Right lung (tissue), 2 donors: ENCODE measurements at regions not wholly inside any gene's neighbourhood (a gene's known extent, or its start where the extent isn't known, plus 50 kb on each side); places are given as distances from the start of the nearest gene placed in this dataset.

Source experiments
- DNase-seq, 2 donors: peaks; one replicate each; pipeline ENCODE4 v3.0.0-alpha.2; 2013

DNA sequence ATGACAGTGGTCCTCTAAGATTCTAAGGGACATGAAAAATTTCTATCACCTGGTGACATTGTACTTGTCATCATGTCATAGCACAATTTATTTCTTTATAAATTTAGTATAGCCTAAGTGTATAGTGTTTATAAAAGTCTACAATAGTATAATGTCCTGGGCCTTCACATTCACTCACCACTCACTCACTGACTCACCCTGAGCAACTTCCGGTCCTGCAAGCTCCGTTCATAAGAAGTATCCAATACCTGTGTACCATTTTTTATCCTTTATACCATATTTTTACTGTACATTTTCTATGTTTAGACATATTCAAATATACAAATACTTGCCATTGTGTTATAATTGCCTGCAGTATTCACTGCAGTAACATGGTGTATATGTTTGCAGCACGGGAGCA, 72.8 kb upstream of the DSEL start:
- no peak for DNase-seq

DNA sequence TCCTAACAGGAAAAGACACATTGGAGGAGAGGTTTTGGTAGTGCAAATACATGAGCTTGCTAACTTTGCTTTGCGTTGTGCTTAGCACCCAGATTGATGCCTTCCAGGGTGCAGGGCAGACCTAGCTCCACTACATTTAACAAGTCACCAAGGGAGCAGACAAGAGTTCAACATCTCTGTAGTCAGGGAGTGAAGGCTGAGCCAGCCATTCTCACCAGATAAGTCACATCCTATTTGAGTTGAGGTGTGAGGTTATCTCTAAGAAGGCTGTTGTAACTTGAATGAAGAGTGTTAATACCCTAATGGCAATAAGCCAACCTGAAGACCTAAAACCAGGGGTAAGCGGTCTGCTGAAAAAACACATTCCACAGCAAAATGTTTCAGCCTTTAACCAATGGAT, 69.6 kb upstream of the DSEL start:
- DNase-seq, result no peak

DNA sequence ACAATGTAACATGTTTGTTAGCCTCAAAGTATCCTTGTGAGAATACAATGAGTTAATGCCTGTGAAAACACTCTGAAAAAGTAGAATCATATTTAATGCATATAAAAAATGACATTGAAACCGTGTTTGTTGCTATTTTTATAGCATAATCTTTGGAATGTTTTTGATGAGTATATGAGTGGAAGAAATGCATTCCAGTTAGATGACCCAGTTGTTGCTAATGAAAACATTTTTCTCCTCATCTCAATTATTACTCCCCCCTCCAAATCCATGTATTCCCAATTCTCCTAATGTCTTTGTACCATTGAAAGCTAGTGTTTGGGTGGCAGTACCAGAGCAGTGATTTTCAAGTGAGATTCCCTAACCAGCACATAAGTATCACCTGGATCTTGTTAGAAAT, 67.1 kb upstream of the DSEL start:
- DNase-seq, result no peak

DNA sequence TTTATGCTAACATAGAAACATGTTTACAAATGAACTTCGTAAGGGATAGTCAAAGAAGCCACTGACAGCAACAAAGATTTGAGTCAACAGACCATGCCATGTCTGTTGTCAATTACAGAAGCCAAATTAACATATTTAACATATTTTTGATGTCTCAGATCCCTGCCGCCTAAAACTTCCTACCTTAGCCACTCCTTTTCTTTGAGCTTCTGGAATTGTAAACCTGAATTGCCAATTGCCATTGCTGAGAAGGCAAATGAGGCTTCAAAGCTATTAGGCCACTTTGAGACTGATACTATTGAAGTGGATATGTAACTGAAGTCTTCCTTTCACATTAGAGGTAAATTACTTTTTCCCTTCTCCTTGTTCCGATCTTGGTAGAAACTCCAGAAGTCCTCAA, 66.0 kb upstream of the DSEL start:
- DNase-seq, result no peak

DNA sequence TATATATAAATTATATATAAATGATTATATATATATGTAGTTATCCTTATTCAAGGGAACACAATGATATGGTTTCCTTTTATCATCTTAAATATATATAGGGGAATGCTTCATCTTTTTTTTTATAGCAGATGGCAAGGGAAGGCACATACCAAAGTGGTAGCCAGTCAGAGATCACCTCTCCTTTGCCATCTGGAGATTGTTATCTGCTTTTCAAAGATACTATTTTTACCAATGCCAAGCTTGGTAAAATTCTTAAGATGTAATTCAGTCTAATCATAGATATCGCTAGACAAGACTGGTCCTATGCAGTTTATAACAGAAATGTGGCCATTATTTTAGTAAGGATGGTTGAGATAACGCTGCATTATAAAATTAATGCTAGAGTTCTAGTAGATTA, 64.7 kb upstream of the DSEL start:
- no peak for DNase-seq

DNA sequence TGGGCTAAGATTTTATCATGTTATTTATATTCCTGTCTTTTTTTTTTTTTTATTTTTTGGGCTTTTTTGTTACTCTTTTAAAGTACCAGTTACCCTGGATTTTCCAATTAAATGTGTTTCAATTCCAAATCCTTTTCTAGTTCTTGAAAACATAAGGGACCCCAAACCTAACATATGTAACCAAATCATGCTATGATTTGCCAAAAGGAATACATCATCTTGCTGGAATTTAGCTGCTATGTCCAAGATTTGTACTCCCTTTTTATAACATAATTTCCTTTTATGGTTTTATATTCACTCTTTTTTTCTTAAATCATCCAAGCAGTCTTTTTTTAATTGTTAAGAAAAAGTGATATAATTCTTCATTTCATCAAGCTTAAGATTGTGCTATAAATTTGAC, 60.9 kb upstream of the DSEL start:
- DNase-seq, result no peak

DNA sequence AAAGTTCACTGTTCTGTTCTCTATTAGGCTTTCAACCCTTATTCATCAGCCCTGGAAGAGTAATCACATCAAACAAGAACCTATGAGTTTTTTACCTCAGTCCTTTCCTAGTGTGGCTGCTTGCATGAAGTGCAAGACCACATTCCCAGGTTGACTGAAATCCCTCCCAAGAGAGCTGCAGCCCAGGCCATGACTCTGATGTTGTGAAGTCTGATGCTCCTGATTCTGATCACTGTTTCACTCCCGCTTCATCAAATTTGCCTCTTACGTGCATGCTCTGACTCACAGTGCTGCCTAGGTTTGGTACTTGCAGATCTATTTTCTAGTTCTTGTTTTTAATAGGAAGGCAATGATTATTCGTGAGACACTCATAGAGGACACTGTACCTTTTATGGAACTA, 58.2 kb upstream of the DSEL start:
- DNase-seq, result no peak

DNA sequence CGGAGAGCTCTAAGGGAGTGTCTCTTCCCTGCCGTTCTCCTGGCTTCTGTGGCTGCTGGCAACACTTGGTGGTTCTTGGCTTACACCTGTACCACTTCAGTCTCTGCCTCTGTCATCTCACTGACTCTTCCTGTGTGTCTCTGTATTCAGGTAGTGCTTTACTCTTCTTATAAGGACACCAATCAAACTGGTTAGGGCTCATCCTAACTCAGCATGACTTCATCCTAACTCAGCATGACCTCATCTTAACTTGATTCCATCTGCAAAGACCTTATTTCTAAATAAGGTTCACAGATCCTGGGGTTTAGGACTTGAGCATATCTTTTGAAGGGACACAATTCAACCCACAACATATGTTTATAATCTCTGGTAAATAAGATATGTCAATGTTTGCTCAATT, 51.6 kb upstream of the DSEL start:
- DNase-seq, result no peak
